Testis (tissue), 2 donors: ENCODE measurements at regions not wholly inside any gene's neighbourhood (a gene's known extent, or its start where the extent isn't known, plus 50 kb on each side); places are given as distances from the start of the nearest gene placed in this dataset.
"Not testable (repeated sequence)": the region's sequence is repeated elsewhere in the genome, so short reads cannot be mapped to it uniquely, and the experiment has no call there.

Experiments used
- DNase-seq: peaks from one replicate; pipeline ENCODE4 v3.0.0-alpha.2; 2019
- H3K27ac ChIP-seq, 2 donors: fragments of 200-600 bp; sonication (generic); one replicate each; pipeline ENCODE4 v1.5.1; 2019
- H3K27me3 ChIP-seq: fragments of 200-600 bp; sonication (generic); one replicate; pipeline ENCODE4 v1.5.1; 2019
- H3K36me3 ChIP-seq: fragments of 200-600 bp; sonication (generic); one replicate; pipeline ENCODE4 v1.5.1; 2017; ENCODE audit warnings: low read depth; ENCODE audit errors: missing control alignments
- H3K4me1 ChIP-seq: fragments of 200-600 bp; sonication (generic); one replicate; pipeline ENCODE4 v1.5.1; 2019
- H3K4me3 ChIP-seq, 2 donors: fragments of 200-600 bp; sonication (generic); one replicate each; pipeline ENCODE4 v1.5.1; 2017 to 2019
- H3K9me3 ChIP-seq: fragments of 200-600 bp; sonication (generic); one replicate; pipeline ENCODE4 v1.5.1; 2017
- CTCF ChIP-seq, 3 experiments: fragments of 450-650 bp in 2 of 3; fragments of 200-600 bp in 1 of 3; sonication (generic) in 1 of 3; IDR thresholded peaks; one replicate each; pipeline ENCODE4 v1.5.1; 2016 to 2019; ENCODE audit warnings: antibody characterized with exemption in 3 of 3, mild to moderate bottlenecking in 2 of 3, moderate library complexity in 1 of 3
- POLR2A ChIP-seq: fragments of 450-650 bp; IDR thresholded peaks from one replicate; pipeline ENCODE4 v1.6.1; 2017; ENCODE audit warnings: antibody characterized with exemption, mild to moderate bottlenecking, moderate library complexity
- WGBS, 2 donors: methylation state at CpG; one replicate each; pipeline ENCODE4 v1.1.5; 2018; 5-methylcytosine and 5-hydroxymethylcytosine counted together
- intact Hi-C: fragments of 100-400 bp; cut with DNase I; formaldehyde crosslinking; loops from one replicate; pipeline ENCODE4 v1.15.1; 2023; ENCODE audit warnings: low total_unique reads

GRCh38 chr18:14961991-14962390, 214.0 kb downstream of the ANKRD30B start:
- intact Hi-C loops, result no loop called here

GRCh38 chr18:14962626-14963025, 214.7 kb downstream of the ANKRD30B start:
- Histone ChIP-seq H3K4me3 (no peak overlapping the region), H3K9me3 (no peaks in the 10 kb centered on the region), H3K27me3 (no peaks in the 10 kb centered on the region), H3K36me3 (no peaks in the 10 kb centered on the region), H3K27ac (no peak overlapping the region), H3K4me1 (no peaks in the 10 kb centered on the region)
- no peak for DNase-seq
- TF ChIP-seq POLR2A (no peak), CTCF (IDR thresholded peaks at IDR 0.05) (no peak)
- intact Hi-C loops, result no loop called here
- WGBS, 2 donors, result 80 to 91% methylated on average over 6 to 8 of the region's 8 CpGs

More at GRCh38 chr18:14961991-14962390, 214.0 kb downstream of the ANKRD30B start:
- Histone ChIP-seq H3K27me3 (no peaks in the 10 kb centered on the region), H3K4me3 (no peak overlapping the region), H3K27ac (no peak overlapping the region), H3K4me1 (no peaks in the 10 kb centered on the region), H3K9me3 (no peaks in the 10 kb centered on the region), H3K36me3 (no peaks in the 10 kb centered on the region)
- no peak for DNase-seq
- WGBS, 2 donors, result 58 to 83% methylated on average over 5 of the region's 5 CpGs
- no peak for TF ChIP-seq POLR2A
- no peak for TF ChIP-seq CTCF (IDR thresholded peaks at IDR 0.05)

- intact Hi-C loops, result no loop called here
- no peaks in the 10 kb centered on the region for H3K9me3 ChIP-seq
- DNase-seq, result no peak
- H3K27me3 ChIP-seq, result no peaks in the 10 kb centered on the region
- H3K4me3 ChIP-seq, result no peak overlapping the region
- H3K4me1 ChIP-seq, result no peaks in the 10 kb centered on the region
- WGBS, 2 donors, result 79 to 92% methylated on average over 6 of the region's 6 CpGs
- H3K36me3 ChIP-seq, result no peaks in the 10 kb centered on the region
- H3K27ac ChIP-seq, result no peak overlapping the region
- TF ChIP-seq CTCF (IDR thresholded peaks at IDR 0.05), result no peak
- TF ChIP-seq POLR2A, result no peak
Measured at GRCh38 chr18:14963246-14963645, 215.3 kb downstream of the ANKRD30B start.

GRCh38 chr18:14964002-14964401, 216.0 kb downstream of the ANKRD30B start:
- TF ChIP-seq CTCF (IDR thresholded peaks at IDR 0.05) (no peak), POLR2A (no peak)
- no peak overlapping the region for H3K27ac ChIP-seq
- H3K27me3 ChIP-seq, result no peaks in the 10 kb centered on the region
- 94% methylated on average over 6 of the region's 6 CpGs for WGBS, 2 donors
- H3K36me3 ChIP-seq, result no peaks in the 10 kb centered on the region
- H3K4me1 ChIP-seq, result no peaks in the 10 kb centered on the region
- H3K4me3 ChIP-seq, result no peak overlapping the region
- H3K9me3 ChIP-seq, result no peaks in the 10 kb centered on the region
- intact Hi-C loops, result no loop called here
- no peak for DNase-seq

- H3K4me3 ChIP-seq, result no peak overlapping the region
- intact Hi-C loops, result no loop called here
- H3K36me3 ChIP-seq, result no peaks in the 10 kb centered on the region
- H3K9me3 ChIP-seq, result no peaks in the 10 kb centered on the region
- H3K27me3 ChIP-seq, result no peaks in the 10 kb centered on the region
- no peak for DNase-seq
- H3K4me1 ChIP-seq, result no peaks in the 10 kb centered on the region
- TF ChIP-seq CTCF (IDR thresholded peaks at IDR 0.05) (no peak), POLR2A (no peak)
- no peak overlapping the region for H3K27ac ChIP-seq
Measured at GRCh38 chr18:14964406-14964805, 216.4 kb downstream of the ANKRD30B start.

- H3K36me3 ChIP-seq, H3K4me1 ChIP-seq, H3K4me3 ChIP-seq, H3K27ac ChIP-seq, intact Hi-C loops, H3K27me3 ChIP-seq, DNase-seq, H3K9me3 ChIP-seq: not testable (repeated sequence)
- WGBS, 2 donors, result 89 to 91% methylated on average over 4 of the region's 4 CpGs
Measured at GRCh38 chr18:14964976-14965375, 217.0 kb downstream of the ANKRD30B start.
